Erythroblast (primary cell): ENCODE measurements at regions not wholly inside any gene's neighbourhood (a gene's known extent, or its start where the extent isn't known, plus 50 kb on each side); places are given as distances from the start of the nearest gene placed in this dataset.

Experiments
- GATA1 ChIP-seq: IDR thresholded peaks from 2 replicates; pipeline ENCODE4 v1.6.1; 2011; ENCODE audit warnings: low read depth, mild to moderate bottlenecking, control low read depth, low read length, moderate library complexity
- POLR2A ChIP-seq: IDR thresholded peaks from 2 replicates; pipeline ENCODE4 v1.6.1; 2011; ENCODE audit warnings: mild to moderate bottlenecking, low read length

GRCh38 chr7:131829947-131830558, 273.6 kb upstream of the PODXL start:
- TF ChIP-seq POLR2A (no peak), GATA1 (no peak)
